PC-3 (cell line): ENCODE measurements at regions not wholly inside any gene's neighbourhood (a gene's known extent, or its start where the extent isn't known, plus 50 kb on each side); places are given as distances from the start of the nearest gene placed in this dataset.

Experiments
- CTCF ChIP-seq: fragments of 300-600 bp; sonication (generic); conservative IDR thresholded peaks from 2 replicates; pipeline ENCODE4 v1.5.1; 2017; ENCODE audit warnings: antibody characterized with exemption, low read depth, mild to moderate bottlenecking, low read length
- EZH2 ChIP-seq: fragments of 300-600 bp; sonication (generic); IDR thresholded peaks from one replicate; pipeline ENCODE4 v1.6.1; 2017; ENCODE audit warnings: antibody characterized with exemption, mild to moderate bottlenecking, low read length; ENCODE audit not compliant: unreplicated experiment
- EZH2phosphoT487 ChIP-seq: fragments of 300-600 bp; sonication (generic); IDR thresholded peaks from 2 replicates; pipeline ENCODE4 v1.6.1; 2018; ENCODE audit warnings: mild to moderate bottlenecking, antibody characterized with exemption, low read length, borderline replicate concordance

DNA sequence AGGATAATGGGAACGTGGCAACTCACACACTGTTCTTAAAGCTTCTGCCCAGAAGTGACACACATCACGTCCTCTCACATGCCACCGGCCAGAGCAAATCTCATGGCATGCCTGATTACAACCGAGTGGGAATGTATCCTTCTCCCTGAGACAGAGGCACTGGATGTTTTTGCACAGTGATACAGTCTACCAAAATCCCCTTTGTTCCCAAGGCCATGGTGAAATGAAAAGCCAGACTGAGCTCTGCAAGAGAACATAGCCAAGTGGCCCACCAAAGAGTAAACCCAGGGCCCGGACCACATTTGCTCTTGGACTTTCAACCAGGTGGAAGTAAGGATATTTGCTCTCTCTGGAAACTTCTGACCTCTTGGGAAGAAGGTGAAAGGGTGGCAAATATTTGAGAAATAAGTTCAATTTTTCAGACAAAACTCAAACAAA, 186.2 kb upstream of the STT3B start:
- no peak for TF ChIP-seq CTCF
- no peak for TF ChIP-seq EZH2
- no peak for TF ChIP-seq EZH2phosphoT487
